Osteoblast (primary cell): ENCODE measurements at regions not wholly inside any gene's neighbourhood (a gene's known extent, or its start where the extent isn't known, plus 50 kb on each side); places are given as distances from the start of the nearest gene placed in this dataset.
"Not testable (repeated sequence)": the region's sequence is repeated elsewhere in the genome, so short reads cannot be mapped to it uniquely, and the experiment has no call there.

Source experiments
- DNase-seq: peaks from one replicate; pipeline ENCODE4 v3.0.0; 2011; ENCODE audit warnings: low spot score, mixed read lengths; ENCODE audit not compliant: insufficient read length; ENCODE audit errors: missing footprints
- H2AFZ ChIP-seq: 2 replicates; pipeline ENCODE4 v1.6.0; 2011; ENCODE audit warnings: mild to moderate bottlenecking, low read length
- H3K27ac ChIP-seq: 2 replicates; pipeline ENCODE4 v1.5.1; 2011; ENCODE audit warnings: mild to moderate bottlenecking, low read depth, low read length, moderate library complexity
- H3K27me3 ChIP-seq: 2 replicates; pipeline ENCODE4 v1.6.0; 2012; ENCODE audit warnings: mild to moderate bottlenecking, control low read depth, inconsistent platforms, low read length, moderate library complexity; ENCODE audit not compliant: insufficient read depth
- H3K36me3 ChIP-seq: 2 replicates; pipeline ENCODE4 v1.5.1; 2011; ENCODE audit warnings: mild to moderate bottlenecking, low read length, control low read depth, moderate library complexity; ENCODE audit not compliant: insufficient read depth
- H3K4me1 ChIP-seq: 2 replicates; pipeline ENCODE4 v1.5.1; 2011; ENCODE audit warnings: mild to moderate bottlenecking, low read length, control low read depth, moderate library complexity; ENCODE audit not compliant: insufficient read depth
- H3K4me2 ChIP-seq: 2 replicates; pipeline ENCODE4 v1.6.0; 2011; ENCODE audit warnings: mild to moderate bottlenecking, low read length; ENCODE audit not compliant: insufficient read depth
- H3K4me3 ChIP-seq: fragments of 200-600 bp; sonication (generic); 3 replicates; pipeline ENCODE4 v1.5.1; 2012; ENCODE audit warnings: mild to moderate bottlenecking, low read length, inconsistent platforms; ENCODE audit not compliant: insufficient read depth
- H3K79me2 ChIP-seq: 2 replicates; pipeline ENCODE4 v1.6.0; 2012; ENCODE audit warnings: mild to moderate bottlenecking, low read length, control low read depth, inconsistent platforms; ENCODE audit not compliant: insufficient read depth
- H3K9me3 ChIP-seq: 2 replicates; pipeline ENCODE4 v1.5.1; 2011; ENCODE audit warnings: low read depth, low read length, control low read depth
- H4K20me1 ChIP-seq: 2 replicates; pipeline ENCODE4 v1.6.0; 2012; ENCODE audit warnings: mild to moderate bottlenecking, low read length, control low read depth; ENCODE audit not compliant: insufficient read depth

DNA sequence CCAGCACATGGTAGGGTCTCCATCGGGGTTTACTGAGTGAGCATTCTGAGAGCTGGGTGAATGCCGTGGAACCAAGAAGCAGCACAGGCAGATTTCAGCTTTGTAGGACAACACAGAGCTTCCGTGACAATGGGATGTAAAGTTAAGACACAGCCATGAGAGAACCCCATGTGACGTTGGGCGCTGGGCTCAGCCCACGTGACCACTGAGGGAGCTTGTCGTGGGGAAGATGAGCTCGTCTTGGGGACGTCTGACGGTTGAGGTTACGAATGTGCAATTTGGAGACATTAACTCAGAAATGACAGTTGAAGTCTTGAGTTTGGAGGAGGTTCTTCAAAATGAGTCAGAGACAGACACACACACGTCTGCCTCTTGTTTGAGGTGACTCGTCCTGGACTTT, 51.5 kb upstream of the MUC20 start:
- not testable (repeated sequence) for H3K27ac ChIP-seq, H3K4me1 ChIP-seq, H4K20me1 ChIP-seq, H2AFZ ChIP-seq, H3K4me2 ChIP-seq, H3K79me2 ChIP-seq, DNase-seq, H3K9me3 ChIP-seq, H3K4me3 ChIP-seq, H3K27me3 ChIP-seq
- H3K36me3 ChIP-seq = peaks cover 24% of the 10 kb centered on the region

DNA sequence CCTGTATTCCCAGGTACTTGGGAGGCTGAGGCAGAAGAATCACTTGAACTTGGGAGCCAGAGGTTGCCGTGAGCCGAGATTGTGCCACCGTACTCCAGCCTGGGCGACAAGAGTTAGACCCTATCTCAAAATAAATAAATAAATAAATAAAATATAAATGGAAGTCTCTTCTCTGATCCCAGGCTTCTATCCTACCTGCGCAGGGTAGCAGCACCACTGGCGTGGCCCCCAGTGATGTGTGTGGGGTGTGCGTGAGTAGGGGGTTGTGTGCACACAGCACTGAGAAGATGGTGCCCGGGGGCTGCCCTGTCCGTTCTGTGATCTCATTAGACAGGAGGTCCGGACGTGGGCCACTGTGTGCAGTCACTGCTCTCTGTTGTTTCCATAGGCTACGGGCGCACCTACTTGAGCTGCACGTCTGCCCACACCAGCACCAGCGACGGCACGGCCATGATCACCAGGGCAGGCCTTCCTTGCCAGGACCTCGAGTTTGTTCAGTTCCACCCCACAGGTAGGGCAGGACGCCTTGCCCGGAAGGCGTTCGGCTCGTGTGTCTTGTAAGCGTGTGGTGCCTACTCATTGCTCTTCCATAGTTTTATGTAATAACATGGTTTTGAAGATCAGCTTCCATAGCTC, 52.5 kb upstream of the MUC20 start:
- not testable (repeated sequence) for H2AFZ ChIP-seq, H4K20me1 ChIP-seq

DNA sequence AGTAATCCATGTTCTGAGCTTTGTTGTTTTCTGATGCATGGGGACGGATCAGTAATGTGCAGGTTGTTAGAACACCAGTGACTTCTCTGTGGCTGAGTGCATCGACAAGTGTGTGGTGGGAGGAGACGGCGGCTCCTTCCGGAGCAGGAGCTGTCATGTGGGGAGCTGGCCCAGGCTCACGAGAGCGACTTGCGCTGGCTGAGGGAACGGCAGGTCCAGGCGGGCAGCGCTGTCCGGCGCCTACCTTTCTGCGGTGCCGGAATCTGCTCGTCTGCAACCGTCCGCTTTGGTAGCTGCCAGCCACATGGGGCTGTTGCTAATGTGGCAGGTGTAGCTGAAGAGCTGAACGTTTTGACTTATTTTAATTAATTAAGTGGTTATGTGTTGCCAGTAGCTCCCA, 55.5 kb upstream of the MUC20 start:
- not testable (repeated sequence) for H4K20me1 ChIP-seq, H3K4me2 ChIP-seq, H3K4me1 ChIP-seq, H3K9me3 ChIP-seq, DNase-seq, H3K27ac ChIP-seq, H2AFZ ChIP-seq, H3K36me3 ChIP-seq, H3K4me3 ChIP-seq, H3K27me3 ChIP-seq, H3K79me2 ChIP-seq

More for the DNA sequence above, 52.5 kb upstream of the MUC20 start:
- not testable (repeated sequence) for H3K27ac ChIP-seq, H3K4me1 ChIP-seq, DNase-seq, H3K4me3 ChIP-seq, H3K79me2 ChIP-seq, H3K9me3 ChIP-seq, H3K4me2 ChIP-seq, H3K27me3 ChIP-seq
- peaks cover 18% of the 10 kb centered on the region for H3K36me3 ChIP-seq

GRCh38 chr3:195664131-195664530, 56.6 kb upstream of the MUC20 start:
- H3K27me3 ChIP-seq, H3K4me3 ChIP-seq, DNase-seq, H4K20me1 ChIP-seq, H2AFZ ChIP-seq, H3K27ac ChIP-seq, H3K4me1 ChIP-seq, H3K4me2 ChIP-seq, H3K9me3 ChIP-seq, H3K36me3 ChIP-seq, H3K79me2 ChIP-seq: not testable (repeated sequence)

DNA sequence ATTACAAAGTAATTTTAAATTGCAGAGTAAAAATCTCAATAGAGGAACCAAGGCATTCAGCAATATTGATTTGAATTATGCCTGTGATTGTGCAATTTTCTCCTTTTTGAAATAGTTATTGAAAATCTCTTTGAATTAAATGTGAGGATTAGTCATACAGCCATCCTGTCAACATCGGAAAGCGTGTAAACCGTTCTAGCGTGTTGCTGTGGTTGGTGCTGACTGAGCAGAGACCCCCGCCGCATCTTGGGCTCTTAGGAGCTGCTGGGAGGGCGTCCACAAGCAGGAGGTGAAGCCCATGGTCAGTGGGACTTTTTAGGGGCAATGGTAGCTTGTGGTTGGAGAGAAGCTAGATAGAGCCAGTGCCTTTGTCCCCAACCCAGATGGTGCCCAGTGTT, 61.6 kb upstream of the MUC20 start:
- H3K4me2 ChIP-seq = peak overlapping the region; percentile 43
- H3K27ac ChIP-seq = not testable (repeated sequence)

DNA sequence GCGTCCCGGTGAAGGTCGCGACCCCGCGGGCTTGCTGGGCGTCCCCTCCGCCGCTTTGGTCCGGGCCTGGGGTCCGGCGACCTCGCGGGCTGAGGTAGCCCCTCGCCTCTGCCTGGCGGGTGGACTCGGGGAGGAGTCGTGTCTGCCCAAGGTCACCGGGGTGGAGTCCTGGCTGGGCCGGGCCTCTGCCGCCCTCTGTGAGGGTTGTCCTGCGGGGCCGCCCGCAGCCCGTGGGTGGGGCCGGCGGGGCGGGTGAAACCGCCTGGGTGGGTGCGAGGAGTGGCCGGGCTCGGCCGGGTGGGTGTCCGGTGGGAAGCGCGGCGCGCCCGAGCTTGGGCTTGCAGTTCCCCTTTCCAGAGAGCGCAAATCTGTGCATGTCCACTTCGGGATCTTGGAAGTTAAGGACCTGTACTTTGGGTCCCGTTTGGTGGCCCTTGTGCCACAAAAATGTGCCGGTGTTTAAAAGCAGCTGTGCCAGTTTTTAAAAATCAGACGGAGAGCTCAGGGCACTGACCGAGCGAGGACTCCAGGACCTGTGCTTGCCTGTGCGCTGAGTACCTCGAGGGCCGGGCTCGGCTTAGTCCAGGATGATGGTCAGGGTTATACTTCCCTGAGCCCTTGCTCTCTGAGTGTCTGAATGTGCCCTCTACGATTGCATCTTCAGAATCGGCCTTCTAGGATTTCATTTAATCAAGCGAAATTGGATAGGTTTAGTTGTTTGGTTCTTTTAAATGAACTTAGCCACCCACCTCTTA, 62.2 kb upstream of the MUC20 start:
- not testable (repeated sequence) for H2AFZ ChIP-seq, DNase-seq, H3K79me2 ChIP-seq, H3K27ac ChIP-seq, H4K20me1 ChIP-seq, H3K36me3 ChIP-seq, H3K4me1 ChIP-seq, H3K9me3 ChIP-seq, H3K27me3 ChIP-seq
- H3K4me3 ChIP-seq = peak overlapping the region; percentile 72
- peak overlapping the region; percentile 43 for H3K4me2 ChIP-seq

More for the DNA sequence above, 61.6 kb upstream of the MUC20 start:
- H3K27me3 ChIP-seq, H4K20me1 ChIP-seq, H3K4me1 ChIP-seq, H3K4me3 ChIP-seq, H3K79me2 ChIP-seq, H3K36me3 ChIP-seq, H2AFZ ChIP-seq, DNase-seq, H3K9me3 ChIP-seq: not testable (repeated sequence)

GRCh38 chr3:195657475-195658372, 63.1 kb upstream of the MUC20 start:
- not testable (repeated sequence) for H3K36me3 ChIP-seq, H3K9me3 ChIP-seq, H3K79me2 ChIP-seq, H3K4me1 ChIP-seq, DNase-seq, H4K20me1 ChIP-seq, H3K27me3 ChIP-seq, H3K27ac ChIP-seq
- H2AFZ ChIP-seq = peak overlapping the region; percentile 32
- H3K4me3 ChIP-seq = peak overlapping the region; percentile 72
- peak overlapping the region; percentile 55 for H3K4me2 ChIP-seq

- H3K27me3 ChIP-seq, DNase-seq, H4K20me1 ChIP-seq, H3K79me2 ChIP-seq, H3K27ac ChIP-seq, H3K4me3 ChIP-seq, H3K36me3 ChIP-seq, H2AFZ ChIP-seq, H3K4me2 ChIP-seq, H3K4me1 ChIP-seq, H3K9me3 ChIP-seq: not testable (repeated sequence)
These were observed 64.7 kb upstream of the MUC20 start for GRCh38 chr3:195656091-195656490.
